ENCODE measurements at regions not wholly inside any gene's neighbourhood (a gene's known extent, or its start where the extent isn't known, plus 50 kb on each side); places are given as distances from the start of the nearest gene placed in this dataset.
A peak's percentile ranks its signal among the peaks of the same experiment; 100 is the strongest.

GRCh38 chr1:163406772-163407171 is 85.0 kb downstream of the NUF2 start:
- peak; percentile 80 for DNase-seq

- no peak for DNase-seq
Measured at GRCh38 chr1:163408262-163408661, 86.5 kb downstream of the NUF2 start.

- peak; percentile 95 for DNase-seq
Measured at GRCh38 chr1:163410073-163410999, 88.6 kb downstream of the NUF2 start.

- DNase-seq = no peak
Measured at GRCh38 chr1:163412221-163412620, 90.5 kb downstream of the NUF2 start.

GRCh38 chr1:163414778-163415177 is 93.0 kb downstream of the NUF2 start:
- no peak for DNase-seq

GRCh38 chr1:163421701-163422100 is 99.9 kb downstream of the NUF2 start:
- DNase-seq = no peak

- no peak for DNase-seq
Measured at GRCh38 chr1:163422738-163423404, 101.1 kb downstream of the NUF2 start.

GRCh38 chr1:163426505-163427251 is 104.9 kb downstream of the NUF2 start:
- no peak for DNase-seq

- DNase-seq = no peak
Measured at GRCh38 chr1:163427279-163427678, 105.5 kb downstream of the NUF2 start.

- DNase-seq = no peak
Measured at GRCh38 chr1:163436140-163436812, 114.5 kb downstream of the NUF2 start.

- DNase-seq = no peak
Measured at GRCh38 chr1:163439471-163439870, 117.7 kb downstream of the NUF2 start.

- DNase-seq = no peak
Measured at GRCh38 chr1:163440090-163440489, 118.3 kb downstream of the NUF2 start.

GRCh38 chr1:163442231-163442879 is 120.6 kb downstream of the NUF2 start:
- DNase-seq = no peak

GRCh38 chr1:163442895-163443294 is 121.1 kb downstream of the NUF2 start:
- DNase-seq = no peak

GRCh38 chr1:163443863-163444262 is 122.1 kb downstream of the NUF2 start:
- no peak for DNase-seq

- no peak for DNase-seq
Measured at GRCh38 chr1:163444665-163445064, 122.9 kb downstream of the NUF2 start.

GRCh38 chr1:163450986-163451385 is 129.2 kb downstream of the NUF2 start:
- no peak for DNase-seq

GRCh38 chr1:163459539-163459938 is 137.8 kb downstream of the NUF2 start:
- no peak for DNase-seq

- no peak for DNase-seq
Measured at GRCh38 chr1:163467289-163467688, 145.5 kb downstream of the NUF2 start.

GRCh38 chr1:163471779-163472650 is 150.3 kb downstream of the NUF2 start:
- DNase-seq = peak; percentile 98

GRCh38 chr1:163472651-163473248 is 151.0 kb downstream of the NUF2 start:
- DNase-seq = peak; percentile 79

Data from NCI-H1105 treated with DMSO at 0.1 percent for 48 hours (cell line).